ENCODE measurements at regions not wholly inside any gene's neighbourhood (a gene's known extent, or its start where the extent isn't known, plus 50 kb on each side); places are given as distances from the start of the nearest gene placed in this dataset.

GRCh38 chr5:106200971-106201370, 1469.8 kb downstream of the EFNA5 start:
- TF ChIP-seq POLR2A (IDR thresholded peaks at IDR 0.05) (no peak), CTCF (IDR thresholded peaks at IDR 0.05 in 4 of 5, conservative IDR thresholded peaks at IDR 0.05 in 1 of 5) (no peak)
